ENCODE measurements at regions not wholly inside any gene's neighbourhood (a gene's known extent, or its start where the extent isn't known, plus 50 kb on each side); places are given as distances from the start of the nearest gene placed in this dataset.

- TF ChIP-seq POLR2A (IDR thresholded peaks at IDR 0.05) (no peak), CTCF (IDR thresholded peaks at IDR 0.05) (no peak)
Measured at GRCh38 chr10:113219446-113219845, 269.4 kb downstream of the TCF7L2 start.

Data from right lobe of liver (tissue), 4 donors.